ENCODE measurements at regions not wholly inside any gene's neighbourhood (a gene's known extent, or its start where the extent isn't known, plus 50 kb on each side); places are given as distances from the start of the nearest gene placed in this dataset.
"Not testable (repeated sequence)": the region's sequence is repeated elsewhere in the genome, so short reads cannot be mapped to it uniquely, and the experiment has no call there.

- DNase-seq: no peak
Measured at GRCh38 chr17:43315858-43316521, 82.2 kb upstream of the RNU2-1 start.

DNA sequence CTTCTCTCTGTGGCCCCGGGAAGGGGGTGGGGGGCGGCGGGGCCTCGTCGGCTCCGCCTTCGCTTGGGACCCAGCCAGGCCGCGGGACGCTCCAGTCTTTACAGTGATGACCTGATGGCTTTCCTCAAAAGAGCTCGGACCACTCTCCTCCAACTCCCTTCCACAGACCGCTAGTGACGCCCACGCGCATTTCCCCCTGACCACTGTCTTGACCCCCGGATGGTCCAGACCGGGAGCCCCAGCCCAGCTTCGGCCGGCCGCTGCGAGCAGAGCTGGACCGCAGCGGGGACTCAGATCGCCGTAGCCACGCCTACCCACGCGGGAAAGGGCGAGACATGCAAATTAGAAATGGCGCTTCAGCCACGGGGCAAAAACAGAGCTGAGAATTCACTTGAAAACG lies 81.6 kb upstream of the RNU2-1 start:
- no peak for DNase-seq

- DNase-seq: no peak
Measured at GRCh38 chr17:43314611-43315011, 80.8 kb upstream of the RNU2-1 start.

DNA sequence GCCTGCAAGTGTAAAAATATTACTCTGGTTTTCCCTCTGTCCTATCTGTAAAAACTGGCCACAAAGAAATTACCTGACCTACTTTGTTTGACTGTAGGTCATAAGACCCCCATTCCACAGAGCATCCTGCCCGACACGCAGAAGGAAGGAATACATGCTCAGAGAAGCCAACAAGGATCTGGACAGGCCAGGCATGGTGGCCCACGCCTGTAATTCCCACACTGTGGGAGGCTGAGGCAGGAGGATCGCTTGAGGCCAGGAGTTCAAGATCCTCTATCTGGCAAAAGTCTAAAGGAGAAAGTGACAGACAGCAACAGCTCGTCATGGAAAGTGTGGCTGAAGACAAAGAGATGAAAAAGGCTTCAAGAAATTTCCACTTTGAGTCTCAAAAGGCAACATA lies 78.2 kb upstream of the RNU2-1 start:
- no peak for DNase-seq

DNA sequence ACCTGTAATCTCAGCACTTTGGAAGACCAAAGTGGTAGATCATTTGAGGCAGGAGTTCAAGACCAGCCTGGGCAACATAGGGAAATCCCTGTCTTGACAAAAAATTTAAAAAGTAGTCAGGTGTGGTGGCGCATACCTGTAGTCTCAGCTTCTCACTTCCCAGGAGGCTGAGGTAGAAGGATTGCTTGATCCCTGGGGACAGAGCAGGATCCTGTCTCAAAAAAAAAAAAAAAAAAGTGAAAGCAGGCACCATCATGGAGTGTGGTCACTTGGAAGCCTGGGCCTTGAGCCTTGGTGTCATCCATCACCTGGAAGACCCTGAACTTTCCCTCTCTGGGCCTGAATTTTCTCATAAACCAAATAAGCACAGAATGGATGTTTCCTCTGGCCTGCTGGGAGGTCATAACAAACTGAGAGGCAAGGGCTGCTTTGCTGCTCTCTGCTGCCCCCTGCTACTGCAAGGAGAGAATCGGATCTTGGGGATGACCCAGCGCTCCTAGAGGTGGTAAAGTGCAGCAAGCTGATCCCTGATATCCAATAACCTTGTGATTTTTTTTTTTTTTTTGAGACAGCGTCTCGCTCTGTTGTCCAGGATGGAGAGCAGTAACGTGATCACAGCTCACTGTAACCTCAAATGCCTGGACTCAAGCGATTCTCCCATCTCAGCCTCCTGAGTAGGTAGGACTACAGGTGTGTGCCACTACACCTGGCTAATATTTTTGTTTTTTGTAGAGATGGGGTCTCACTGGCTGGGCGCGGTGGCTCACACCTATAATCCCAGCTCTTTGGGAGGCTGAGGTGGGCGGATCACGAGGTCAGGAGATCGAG lies 75.9 kb upstream of the RNU2-1 start:
- DNase-seq: no peak

- no peak for DNase-seq
Measured at GRCh38 chr17:43308999-43309398, 75.2 kb upstream of the RNU2-1 start.

DNA sequence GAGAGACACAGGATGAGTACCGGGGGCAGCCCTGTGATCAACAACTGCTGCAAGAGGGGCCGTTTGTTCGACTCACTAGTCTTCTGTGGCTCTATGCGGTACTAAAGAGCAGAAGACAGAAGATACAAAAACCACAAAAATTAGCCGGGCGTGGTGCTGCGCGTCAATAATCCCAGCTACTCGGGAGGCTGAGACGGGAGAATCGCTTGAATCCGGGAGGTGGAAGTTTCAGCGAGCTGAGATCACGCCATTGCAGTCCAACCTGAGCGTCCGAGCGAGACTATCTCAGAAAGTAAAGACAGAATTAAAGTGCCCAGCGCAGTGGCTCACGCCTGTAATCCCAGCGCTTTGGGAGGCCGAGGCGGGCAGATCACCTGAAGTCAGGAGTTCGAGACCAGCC lies 71.0 kb upstream of the RNU2-1 start:
- peak; percentile 24 for DNase-seq

- DNase-seq: not testable (repeated sequence)
Measured at GRCh38 chr17:43303049-43303448, 69.3 kb upstream of the RNU2-1 start.

DNA sequence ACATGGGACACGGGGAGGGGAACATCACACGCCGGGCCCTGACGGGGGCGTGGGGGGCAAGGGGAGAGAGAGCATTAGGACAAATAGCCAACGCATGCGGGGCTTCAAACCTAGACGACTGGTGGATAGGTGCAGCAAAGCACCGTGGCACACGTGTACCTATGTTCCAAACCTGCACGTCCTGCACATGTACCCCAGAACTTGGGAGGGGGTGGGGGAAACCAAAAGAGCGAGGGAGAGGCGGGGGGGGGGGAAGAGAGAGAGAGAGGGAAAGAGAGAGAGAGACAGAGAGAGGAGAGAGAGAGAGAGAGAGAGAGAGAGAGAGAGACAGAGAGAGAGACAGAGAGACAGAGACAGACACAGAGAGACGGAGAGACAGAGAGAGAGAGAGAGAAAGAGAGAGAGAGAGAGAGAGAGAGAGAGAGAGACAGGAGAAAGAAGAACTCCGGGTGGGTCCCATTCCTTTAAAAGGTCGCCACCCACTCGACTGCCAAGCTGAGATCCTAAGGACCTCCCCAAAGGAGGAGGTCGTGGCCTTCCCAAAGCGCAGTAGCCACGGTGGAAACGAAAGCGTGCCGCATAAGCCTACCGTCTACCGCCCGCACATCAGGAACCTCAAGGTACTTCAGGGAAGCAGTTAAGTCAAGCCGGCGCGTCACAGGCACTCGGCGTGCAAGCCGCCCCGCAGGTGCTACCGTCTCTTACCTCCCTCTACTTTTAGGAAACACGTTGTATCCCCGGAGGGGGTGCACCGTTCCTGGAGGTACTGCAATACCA lies 65.7 kb upstream of the RNU2-1 start:
- not testable (repeated sequence) for DNase-seq

- not testable (repeated sequence) for DNase-seq
Measured at GRCh38 chr17:43289670-43290069, 55.9 kb upstream of the RNU2-1 start.

GRCh38 chr17:43283606-43284005 lies 49.8 kb upstream of the RNU2-1 start:
- not testable (repeated sequence) for DNase-seq

Data from activated effector memory CD4-positive, alpha-beta T cell treated with anti-CD3 and anti-CD28 coated beads, Interleukin-2, amount 50 U/mL, for 16 hours (primary cell).